ENCODE measurements at regions not wholly inside any gene's neighbourhood (a gene's known extent, or its start where the extent isn't known, plus 50 kb on each side); places are given as distances from the start of the nearest gene placed in this dataset.
"Not testable (repeated sequence)": the region's sequence is repeated elsewhere in the genome, so short reads cannot be mapped to it uniquely, and the experiment has no call there.

DNA sequence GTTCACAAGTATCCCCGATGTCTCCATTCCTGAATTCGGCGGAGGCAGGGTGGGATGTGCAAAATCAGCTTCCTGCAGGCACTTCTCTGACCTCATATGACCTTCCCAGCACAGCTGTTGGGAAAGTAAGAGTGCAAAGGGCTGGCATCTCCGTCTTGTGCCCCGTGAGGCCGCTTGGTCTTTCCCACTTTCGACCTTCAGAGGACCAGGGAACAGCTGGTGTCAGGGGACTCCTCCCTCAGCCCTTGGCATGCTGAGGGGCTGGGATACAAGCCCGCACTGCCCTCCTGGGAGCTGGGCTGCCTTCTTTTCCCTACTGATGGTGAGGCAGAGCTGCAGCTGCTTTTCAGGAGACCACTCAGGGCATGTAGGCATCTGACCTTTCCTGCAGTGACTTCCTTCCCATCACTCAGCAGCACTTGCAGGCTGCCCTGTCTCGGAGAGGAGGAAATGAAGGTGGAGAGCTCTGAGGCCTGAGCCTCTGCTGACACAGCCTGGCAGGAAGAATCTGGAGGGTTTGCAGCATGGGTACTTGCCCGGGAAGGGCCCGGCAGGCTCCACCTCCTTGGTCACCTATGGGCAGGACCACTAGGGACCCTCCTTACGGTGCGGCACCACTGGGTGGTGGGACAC is 277.2 kb upstream of the HS6ST1 start:
- peak; percentile 24 for DNase-seq (ENCODE audit: low spot score)
- intact Hi-C loops (cut with DNase I) = no loop called here

DNA sequence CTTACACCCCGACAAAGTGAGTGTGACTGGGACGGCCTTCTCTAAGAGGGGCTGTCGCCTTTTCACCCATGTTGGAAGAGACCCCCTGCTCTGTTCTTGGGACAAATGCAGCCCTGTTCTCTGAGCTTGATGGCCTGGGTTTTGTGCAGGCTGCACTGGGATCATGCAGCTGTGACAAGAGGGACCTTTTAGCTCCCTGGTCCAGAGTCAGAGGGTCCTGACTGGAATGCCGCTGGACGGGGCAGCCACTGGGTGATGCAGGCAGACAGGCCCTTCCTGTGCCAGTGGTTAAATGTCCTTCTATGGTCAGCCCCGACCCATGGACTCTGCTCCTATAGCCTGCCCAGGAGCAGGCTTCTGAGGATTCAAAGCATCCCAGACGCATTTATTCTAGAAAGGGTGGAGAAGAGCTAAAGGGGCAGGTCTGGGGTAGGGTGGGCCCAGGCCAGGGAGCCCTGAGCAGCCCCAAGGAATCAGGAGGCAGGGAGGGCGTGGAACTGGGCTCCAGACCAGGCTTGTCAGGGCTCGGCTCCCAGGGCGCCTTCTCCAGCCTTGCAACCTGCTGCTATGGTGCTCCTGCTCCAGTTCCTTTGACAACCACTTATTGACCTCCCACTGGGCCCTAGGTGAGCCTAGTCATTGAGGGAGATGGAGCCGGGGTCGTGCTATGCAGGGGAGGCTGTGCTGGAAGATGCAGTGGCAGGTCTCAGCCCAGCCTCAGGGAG is 277.9 kb upstream of the HS6ST1 start:
- intact Hi-C loops (cut with DNase I) = no loop called here

DNA sequence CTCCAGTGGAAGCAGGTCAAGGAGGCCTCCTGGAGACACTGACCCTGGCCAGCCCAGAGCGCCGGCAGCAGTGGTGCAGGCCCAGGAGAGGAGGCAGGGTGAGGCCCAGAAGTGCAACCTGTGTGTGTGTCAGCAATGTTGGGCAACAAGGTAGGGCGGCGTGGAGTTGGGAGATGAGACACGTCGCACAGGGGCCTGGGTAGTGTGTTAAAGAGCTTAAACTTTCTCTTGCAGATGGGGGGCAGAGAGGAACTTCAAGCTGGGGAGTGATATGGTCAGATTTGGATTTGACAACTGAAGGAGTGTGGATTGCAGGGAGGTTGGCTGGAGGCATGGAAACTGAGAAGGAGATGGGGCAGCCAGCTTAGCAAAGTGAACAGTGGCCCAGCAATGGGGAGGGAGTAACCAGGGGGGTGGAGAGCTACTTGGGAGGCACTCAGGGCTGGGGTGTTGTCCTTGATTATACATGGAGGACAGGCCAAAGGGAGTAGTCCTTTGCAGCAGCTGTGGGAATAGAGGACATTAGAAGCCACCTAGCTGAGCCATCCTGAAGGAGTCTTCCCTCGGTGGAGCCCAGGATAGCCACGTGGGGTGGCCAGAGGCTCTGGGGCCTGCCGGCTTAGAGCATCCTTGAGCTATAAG is 278.6 kb upstream of the HS6ST1 start:
- peak; percentile 43 for DNase-seq (ENCODE audit: low spot score)
- intact Hi-C loops (cut with DNase I) = no loop called here

More for the DNA sequence above, 277.9 kb upstream of the HS6ST1 start:
- DNase-seq (ENCODE audit: low spot score) = peak; percentile 43

DNA sequence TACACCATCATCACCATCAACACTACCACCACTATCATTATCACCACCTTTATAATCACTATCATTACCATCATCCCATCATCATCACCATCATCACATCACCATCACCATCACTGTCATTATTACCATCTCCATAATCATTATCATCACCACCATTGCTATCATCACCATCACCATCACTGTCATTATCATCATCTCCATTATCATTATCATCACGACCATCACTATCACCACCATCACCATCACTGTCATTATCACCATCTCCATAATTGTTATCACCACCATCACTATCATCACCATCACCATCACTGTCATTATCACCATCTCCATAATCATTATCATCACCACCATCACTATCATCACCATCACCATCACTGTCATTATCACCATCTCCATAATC is 279.6 kb upstream of the HS6ST1 start:
- intact Hi-C loops (cut with DNase I); DNase-seq (ENCODE audit: low spot score): not testable (repeated sequence)

DNA sequence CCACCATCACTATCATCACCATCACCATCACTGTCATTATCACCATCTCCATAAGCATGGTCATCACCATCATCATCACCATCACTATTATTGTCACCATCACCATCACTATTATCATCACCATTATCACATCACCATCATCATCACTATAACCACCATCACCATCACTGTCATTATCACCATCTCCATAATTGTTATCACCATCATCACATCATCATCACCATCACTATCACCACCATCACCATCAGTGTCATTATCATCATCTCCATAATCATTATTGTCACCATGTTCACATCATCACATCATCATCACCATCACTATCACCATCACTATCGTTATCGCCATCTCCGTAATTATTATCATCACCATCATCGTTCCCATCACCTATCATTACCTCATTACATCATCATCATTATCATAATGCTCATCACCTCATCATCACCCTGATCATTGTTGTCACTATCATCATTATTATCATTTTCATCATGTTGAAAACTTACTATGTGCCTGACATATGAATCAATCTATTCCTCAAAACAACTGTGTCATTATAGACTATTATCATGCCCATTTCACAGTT is 280.3 kb upstream of the HS6ST1 start:
- intact Hi-C loops (cut with DNase I) = no loop called here

DNA sequence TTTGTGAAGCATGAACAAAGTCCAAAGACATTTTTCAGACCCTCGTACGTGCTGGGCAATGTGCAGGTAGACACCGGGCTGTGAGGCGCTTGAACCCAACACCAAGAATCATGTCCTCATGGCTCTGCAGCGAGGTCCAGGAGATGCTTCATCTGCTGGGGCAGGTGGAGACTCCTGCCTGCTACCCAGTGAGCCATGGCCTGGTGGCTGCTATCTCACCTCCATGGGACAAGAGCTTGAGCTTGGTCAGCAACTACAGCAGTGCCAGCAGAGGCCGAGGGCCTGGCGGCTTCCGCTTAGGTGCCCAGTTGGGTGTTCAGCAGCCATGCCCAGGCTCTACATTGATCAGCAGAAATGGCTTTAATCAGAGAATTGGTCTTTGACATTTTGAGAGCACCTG is 281.0 kb upstream of the HS6ST1 start:
- intact Hi-C loops (cut with DNase I) = no loop called here
- DNase-seq (ENCODE audit: low spot score) = peak; percentile 57

More for the DNA sequence above, 280.3 kb upstream of the HS6ST1 start:
- DNase-seq (ENCODE audit: low spot score) = no peak

DNA sequence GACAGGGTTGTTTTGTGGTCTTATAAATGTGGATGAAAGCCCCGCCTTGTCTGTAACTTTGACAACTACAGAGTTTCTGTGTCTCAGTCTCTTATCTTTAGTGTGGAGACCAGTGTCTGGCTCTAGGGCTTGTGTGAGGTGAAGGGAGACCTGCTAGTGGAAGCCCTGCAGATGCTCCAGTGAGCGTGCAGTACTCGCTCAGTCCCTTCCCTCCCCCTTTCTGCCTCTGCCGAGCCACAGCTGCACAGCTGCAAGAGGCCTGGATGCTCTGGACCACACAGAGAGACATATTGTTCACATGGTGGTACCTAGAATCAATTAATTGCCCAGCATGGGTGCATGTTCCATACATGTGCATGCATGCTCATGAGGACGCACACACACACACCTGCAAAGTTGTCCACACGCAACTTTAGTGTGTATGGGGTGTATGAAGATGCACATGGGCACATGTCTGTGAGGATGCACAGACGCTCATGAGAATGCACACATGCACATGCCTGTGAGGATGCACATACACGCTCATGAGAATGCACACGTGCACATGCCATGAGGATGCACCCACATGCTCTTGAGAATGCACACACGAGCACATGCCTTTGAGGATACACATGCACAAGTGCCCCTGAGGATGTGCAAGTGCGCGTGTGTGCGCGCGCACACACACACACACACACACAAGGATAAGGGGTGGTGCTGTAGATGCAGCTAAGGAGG is 282.1 kb upstream of the HS6ST1 start:
- intact Hi-C loops (cut with DNase I) = no loop called here

DNA sequence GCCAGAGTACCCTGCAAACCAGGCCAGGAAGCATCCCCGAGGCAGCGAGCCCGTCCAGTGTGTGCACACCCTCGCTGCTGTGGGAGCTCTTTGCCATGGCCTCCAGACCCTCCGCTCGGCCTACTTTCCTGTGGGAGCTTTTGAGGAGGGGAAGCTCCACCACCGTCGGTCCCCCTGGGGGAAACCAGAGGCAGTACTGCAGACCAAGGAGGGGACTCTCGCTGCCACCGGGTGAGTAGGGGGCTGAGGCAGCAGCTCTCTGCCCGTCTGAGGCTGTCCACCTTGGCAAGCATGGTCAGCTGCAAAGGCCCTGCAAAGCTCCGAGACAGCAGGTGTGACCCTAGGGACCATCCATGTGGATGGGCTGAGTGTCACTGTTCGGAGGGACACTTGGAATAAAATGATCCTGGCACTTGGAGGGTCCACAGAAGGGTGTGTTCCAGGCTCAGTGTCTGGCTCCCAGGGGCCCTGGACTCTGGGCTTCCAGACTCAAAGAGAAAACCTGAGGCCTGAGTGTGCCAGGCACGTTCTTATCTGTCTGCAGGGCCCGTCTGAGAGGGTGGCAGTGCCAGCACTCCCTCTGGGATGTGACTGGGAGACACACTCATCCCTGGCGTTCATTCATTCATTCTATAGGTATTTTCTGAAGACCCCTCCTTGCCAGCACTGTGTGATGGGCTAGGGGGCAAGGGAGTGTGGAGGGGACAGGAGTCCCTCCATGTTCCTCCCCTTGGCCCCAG is 282.8 kb upstream of the HS6ST1 start:
- intact Hi-C loops (cut with DNase I) = no loop called here
- DNase-seq (ENCODE audit: low spot score) = peak; percentile 62

More for the DNA sequence above, 282.1 kb upstream of the HS6ST1 start:
- peak; percentile 35 for DNase-seq (ENCODE audit: low spot score)

DNA sequence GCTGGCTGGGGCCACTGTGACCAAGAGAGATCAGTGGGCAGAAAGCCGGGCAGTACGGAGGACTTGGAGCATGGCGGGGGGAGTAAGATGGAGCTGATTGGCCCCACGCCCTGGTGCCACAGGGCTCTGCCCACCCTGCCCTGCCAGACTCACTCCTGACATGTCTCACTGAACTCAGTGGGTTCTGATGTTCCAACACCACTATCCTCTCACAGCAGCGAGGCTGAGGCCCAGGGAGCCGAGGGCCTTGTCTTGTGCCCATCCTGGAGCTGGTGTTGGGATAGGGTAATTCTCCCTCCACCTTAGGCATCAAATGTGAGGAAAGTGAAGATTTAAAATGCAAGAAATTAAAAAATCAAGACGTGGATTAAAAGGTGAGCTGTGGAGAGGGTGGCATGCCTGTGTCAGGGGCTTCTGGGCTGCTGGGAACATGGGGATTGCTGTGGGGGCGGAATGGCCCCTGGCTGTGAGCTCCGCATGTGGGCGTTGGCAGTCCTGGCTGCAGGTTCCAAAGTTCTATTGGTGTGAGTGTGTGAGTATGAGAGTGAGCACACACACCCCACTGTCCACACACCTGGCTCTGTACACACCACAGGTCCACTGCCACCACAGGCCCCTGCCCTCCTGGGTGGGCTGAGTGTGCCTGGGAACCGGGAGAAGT is 283.5 kb upstream of the HS6ST1 start:
- DNase-seq (ENCODE audit: low spot score) = peak; percentile 55
- intact Hi-C loops (cut with DNase I) = no loop called here

DNA sequence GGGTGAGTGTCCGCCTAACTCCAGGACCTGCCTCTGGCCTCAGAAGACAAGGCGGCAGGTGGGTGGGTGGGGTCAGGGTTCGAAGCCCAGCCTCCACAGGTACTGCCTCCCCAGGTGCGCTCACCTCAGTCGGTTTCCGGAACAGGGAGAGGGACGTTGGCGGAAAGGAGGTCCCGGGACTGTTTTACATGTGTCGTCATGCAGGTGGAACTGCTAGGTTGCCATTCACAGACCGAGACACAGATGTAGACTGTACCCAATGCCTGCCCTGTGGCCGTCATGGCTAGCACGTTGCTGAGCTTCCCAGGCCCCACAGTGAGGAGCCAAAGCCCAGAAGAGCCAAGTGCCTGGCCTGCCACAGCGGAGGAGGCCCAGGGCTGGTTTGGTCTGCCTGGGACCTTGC is 284.0 kb upstream of the HS6ST1 start:
- peak; percentile 65 for DNase-seq (ENCODE audit: low spot score)

DNA sequence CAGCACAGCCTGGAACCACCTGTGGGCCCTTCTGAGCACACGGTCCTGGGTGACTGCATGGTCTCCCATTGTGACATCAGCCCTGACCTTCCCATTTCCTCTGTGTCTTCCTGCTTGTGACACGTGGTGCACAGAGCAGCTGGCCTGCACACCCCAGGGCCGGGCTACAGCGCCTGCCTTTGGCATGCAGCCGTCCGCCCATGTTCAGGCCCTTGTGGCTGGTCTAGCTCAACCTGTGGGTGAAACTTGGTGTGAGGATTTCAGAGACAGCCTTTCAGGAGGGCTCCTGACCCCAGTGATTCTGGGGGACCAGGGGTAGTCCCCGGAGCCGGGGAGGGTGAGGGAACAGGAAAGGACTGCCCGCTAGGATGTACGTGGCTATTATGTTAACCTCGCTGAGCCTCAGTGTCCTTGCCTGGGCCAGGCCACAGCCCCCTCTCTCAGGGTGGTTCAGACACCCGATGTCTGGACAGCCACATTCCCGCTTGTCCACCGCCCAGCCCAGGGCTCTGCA is 284.8 kb upstream of the HS6ST1 start:
- intact Hi-C loops (cut with DNase I) = no loop called here
- peak; percentile 69 for DNase-seq (ENCODE audit: low spot score)

More for the DNA sequence above, 284.0 kb upstream of the HS6ST1 start:
- intact Hi-C loops (cut with DNase I) = no loop called here

DNA sequence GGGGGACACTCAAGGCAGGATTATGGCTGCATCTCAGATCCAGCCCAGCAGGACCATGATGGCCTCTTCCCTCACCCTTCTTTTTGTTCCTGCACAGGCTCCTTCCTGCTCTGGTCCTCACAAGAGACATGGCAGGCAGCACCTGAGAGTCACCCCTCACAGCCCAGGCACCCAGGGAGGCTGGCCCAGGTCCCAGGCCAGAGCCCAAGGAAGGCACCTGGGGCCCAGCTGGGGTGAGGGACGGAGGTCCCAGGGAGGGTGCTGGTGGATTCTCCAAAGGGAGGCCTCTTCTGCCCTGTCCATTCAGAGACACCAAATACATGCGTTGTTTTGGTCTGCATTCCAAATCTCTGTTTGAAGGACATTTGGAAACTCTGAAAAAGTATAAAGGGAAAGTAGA is 285.4 kb upstream of the HS6ST1 start:
- intact Hi-C loops (cut with DNase I) = no loop called here
- peak; percentile 44 for DNase-seq (ENCODE audit: low spot score)

DNA sequence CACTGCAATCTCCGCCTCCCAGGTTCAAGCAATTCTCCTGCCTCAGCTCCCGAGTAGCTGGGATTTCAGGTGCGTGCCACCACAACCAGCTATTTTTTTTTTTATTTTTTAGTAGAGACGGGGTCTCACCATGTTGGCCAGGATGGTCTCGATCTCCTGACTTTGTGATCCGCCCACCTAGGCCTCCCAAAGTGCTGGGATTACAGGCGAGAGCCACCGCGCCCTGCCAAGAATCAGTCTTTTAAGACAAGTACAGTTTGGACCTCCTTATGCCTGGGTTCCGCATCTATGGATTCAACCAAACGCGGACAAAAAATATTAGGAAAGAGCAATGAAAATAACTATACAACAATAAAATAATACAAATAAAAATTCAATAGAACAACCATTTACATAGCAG is 285.9 kb upstream of the HS6ST1 start:
- intact Hi-C loops (cut with DNase I) = not testable (repeated sequence)

DNA sequence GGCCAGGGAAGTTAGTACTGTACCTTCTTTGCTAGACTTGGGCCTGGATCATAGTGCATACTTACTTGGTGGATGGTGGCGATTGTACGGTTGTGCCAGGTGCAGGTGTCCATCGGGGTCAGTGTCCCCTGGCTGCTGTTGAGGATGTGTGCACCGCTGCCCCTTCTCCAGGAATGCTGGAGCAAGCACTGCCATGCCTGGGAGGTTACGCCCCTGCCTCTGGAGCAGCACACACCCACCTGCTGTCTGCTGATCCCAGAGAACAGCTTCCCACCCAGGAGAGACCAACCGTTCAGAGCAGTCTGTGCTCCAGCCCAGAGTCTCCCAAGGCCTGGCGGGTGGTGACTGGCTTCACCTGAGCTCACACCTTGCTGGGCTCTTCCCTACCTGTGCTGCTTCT is 286.8 kb upstream of the HS6ST1 start:
- intact Hi-C loops (cut with DNase I) = no loop called here
- no peak for DNase-seq (ENCODE audit: low spot score)

More for the DNA sequence above, 285.9 kb upstream of the HS6ST1 start:
- peak; percentile 41 for DNase-seq (ENCODE audit: low spot score)

DNA sequence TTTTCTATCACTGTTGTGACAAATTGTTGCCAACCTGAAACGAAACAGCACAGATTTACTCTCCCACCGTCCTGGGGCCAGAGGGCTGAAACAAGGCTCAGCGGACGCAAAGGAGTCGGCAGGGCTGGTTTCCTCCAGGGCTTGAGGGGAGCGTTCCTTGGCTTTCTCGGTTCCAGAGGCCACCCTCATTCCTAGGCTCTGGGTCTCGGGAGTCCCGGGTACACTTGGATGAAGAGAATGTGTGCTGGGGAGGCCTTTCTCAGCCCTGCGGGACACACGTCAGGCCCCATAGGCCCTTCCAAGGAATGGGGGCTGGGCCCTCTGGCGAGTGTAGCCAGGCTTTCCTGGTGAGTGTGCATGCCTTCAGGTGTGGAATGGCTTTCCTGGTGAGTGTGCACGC is 287.3 kb upstream of the HS6ST1 start:
- DNase-seq (ENCODE audit: low spot score) = peak; percentile 66

DNA sequence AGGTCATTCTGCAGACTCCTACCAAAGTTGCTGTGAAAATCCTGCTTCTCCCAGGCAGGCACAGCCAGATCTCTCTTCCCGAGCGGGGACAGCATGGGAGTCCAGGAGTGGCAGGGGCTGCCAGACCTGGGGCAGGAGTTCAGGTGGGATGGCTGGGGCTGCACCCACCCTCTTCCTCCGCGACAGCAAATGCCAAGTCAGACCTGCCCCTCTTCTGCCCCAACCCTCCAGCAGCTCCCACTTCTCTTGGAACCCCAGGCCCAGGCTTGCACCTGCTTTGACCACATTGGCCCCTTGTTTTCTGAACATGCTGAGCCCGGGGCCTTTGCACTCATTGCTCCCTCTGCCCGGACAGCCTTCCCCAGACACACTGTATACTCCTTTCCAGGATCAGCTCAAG is 288.2 kb upstream of the HS6ST1 start:
- intact Hi-C loops (cut with DNase I) = no loop called here
- DNase-seq (ENCODE audit: low spot score) = peak; percentile 66

More for the DNA sequence above, 287.3 kb upstream of the HS6ST1 start:
- intact Hi-C loops (cut with DNase I) = no loop called here

DNA sequence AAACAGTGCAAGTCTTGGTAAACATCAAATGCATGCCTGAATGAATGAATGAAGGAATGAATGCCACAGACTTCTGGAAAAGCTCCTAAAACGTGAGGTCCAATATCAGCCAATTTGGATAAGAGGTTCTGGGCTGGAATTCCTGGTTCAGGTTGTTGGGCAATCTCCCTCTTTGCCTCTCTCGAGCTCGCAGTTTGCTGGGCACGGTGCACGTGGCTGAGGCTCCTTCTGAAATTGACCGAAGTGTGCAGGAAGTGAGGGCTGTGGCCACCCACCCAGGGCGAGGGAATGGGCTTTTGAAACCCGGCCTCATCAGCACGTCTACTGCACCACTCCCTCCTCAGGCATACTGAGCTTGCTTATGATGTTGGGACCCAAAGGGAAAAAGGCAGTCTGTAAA is 288.8 kb upstream of the HS6ST1 start:
- peak; percentile 31 for DNase-seq (ENCODE audit: low spot score)
- intact Hi-C loops (cut with DNase I) = no loop called here

DNA sequence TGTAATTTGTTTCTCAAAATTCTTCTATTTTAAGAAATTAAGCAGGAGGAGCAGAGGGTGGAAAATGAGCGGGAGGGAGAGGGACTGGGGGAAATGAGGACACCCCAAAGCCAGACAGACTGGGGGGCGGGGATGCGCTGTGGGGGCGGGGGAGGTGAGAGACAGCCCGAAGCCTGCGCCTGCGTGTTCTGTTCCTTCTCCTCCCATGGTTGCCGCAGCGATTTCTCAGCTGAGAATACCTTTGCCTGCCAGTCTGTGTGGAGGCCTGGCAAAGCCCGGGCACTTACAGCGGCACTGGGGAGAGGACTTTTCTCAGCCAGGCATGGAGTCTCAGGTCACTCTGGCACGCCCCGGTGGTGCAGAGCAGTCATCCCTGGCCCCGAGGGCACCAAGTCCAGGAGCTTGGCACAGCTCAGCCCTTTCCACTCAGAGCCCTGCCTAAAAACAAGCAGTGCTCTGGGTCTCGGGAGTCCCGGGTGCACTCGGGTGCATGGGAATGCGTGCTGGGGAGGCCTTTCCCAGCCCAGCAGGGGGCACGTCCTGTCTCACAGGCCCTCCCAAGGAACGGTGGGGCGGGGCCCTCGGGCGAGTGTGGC is 289.3 kb upstream of the HS6ST1 start:
- intact Hi-C loops (cut with DNase I) = no loop called here
- peak; percentile 72 for DNase-seq (ENCODE audit: low spot score)
